GM19468 (cell line): ENCODE measurements at regions not wholly inside any gene's neighbourhood (a gene's known extent, or its start where the extent isn't known, plus 50 kb on each side); places are given as distances from the start of the nearest gene placed in this dataset.
"Not testable (repeated sequence)": the region's sequence is repeated elsewhere in the genome, so short reads cannot be mapped to it uniquely, and the experiment has no call there.

ENCODE experiments used
- ATAC-seq: cut with Tn5 transposase; IDR thresholded peaks from one replicate; pipeline ENCODE4 v1.9.1; 2021; ENCODE audit warnings: mild to moderate bottlenecking, moderate library complexity, moderate number of reproducible peaks; ENCODE audit not compliant: unreplicated experiment; ENCODE audit errors: extremely low read depth

- no peak for ATAC-seq
Observed at GRCh38 chr4:154977228-154977627, 196.2 kb downstream of the RBM46 start.

- ATAC-seq = peak; percentile 25
Observed at GRCh38 chr4:154982187-154983047, 201.3 kb downstream of the RBM46 start.

GRCh38 chr4:154983714-154984113 is 202.6 kb downstream of the RBM46 start:
- no peak for ATAC-seq

GRCh38 chr4:154984148-154984547 is 203.1 kb downstream of the RBM46 start:
- ATAC-seq = peak; percentile 63

GRCh38 chr4:154984616-154985015 is 203.5 kb downstream of the RBM46 start:
- no peak for ATAC-seq

GRCh38 chr4:154985673-154986072 is 204.6 kb downstream of the RBM46 start:
- no peak for ATAC-seq

- ATAC-seq = no peak
Observed at GRCh38 chr4:154988511-154988910, 207.4 kb downstream of the RBM46 start.

GRCh38 chr4:154989511-154989910 is 208.4 kb downstream of the RBM46 start:
- no peak for ATAC-seq

- not testable (repeated sequence) for ATAC-seq
Observed at GRCh38 chr4:154997866-154998265, 210.6 kb upstream of the NPY2R start.

GRCh38 chr4:154998284-154998683 is 210.2 kb upstream of the NPY2R start:
- ATAC-seq = no peak

GRCh38 chr4:154998773-154999172 is 209.7 kb upstream of the NPY2R start:
- ATAC-seq = no peak

GRCh38 chr4:154999950-155000578 is 208.4 kb upstream of the NPY2R start:
- ATAC-seq = no peak

GRCh38 chr4:155001251-155001650 is 207.2 kb upstream of the NPY2R start:
- ATAC-seq = no peak

- no peak for ATAC-seq
Observed at GRCh38 chr4:155005395-155006090, 202.9 kb upstream of the NPY2R start.

GRCh38 chr4:155007660-155008176 is 200.7 kb upstream of the NPY2R start:
- ATAC-seq = no peak

GRCh38 chr4:155008389-155008788 is 200.0 kb upstream of the NPY2R start:
- no peak for ATAC-seq

GRCh38 chr4:155009288-155009687 is 199.1 kb upstream of the NPY2R start:
- ATAC-seq = no peak

GRCh38 chr4:155010376-155010775 is 198.1 kb upstream of the NPY2R start:
- ATAC-seq = no peak

GRCh38 chr4:155011163-155011780 is 197.2 kb upstream of the NPY2R start:
- no peak for ATAC-seq

- ATAC-seq = no peak
Observed at GRCh38 chr4:155012469-155012868, 196.0 kb upstream of the NPY2R start.
